Fibroblast of villous mesenchyme (primary cell): ENCODE measurements at regions not wholly inside any gene's neighbourhood (a gene's known extent, or its start where the extent isn't known, plus 50 kb on each side); places are given as distances from the start of the nearest gene placed in this dataset.

Experiments
- DNase-seq: peaks from one replicate; pipeline ENCODE4 v3.0.0-alpha.2; 2010; ENCODE audit warnings: low read depth
- H3K4me3 ChIP-seq: 2 replicates; pipeline ENCODE4 v1.5.1; 2011; ENCODE audit warnings: low read depth, mild to moderate bottlenecking, low read length
- CTCF ChIP-seq: IDR thresholded peaks from 2 replicates; pipeline ENCODE4 v1.5.1; 2012; ENCODE audit warnings: low read depth, mild to moderate bottlenecking, low read length; ENCODE audit not compliant: insufficient read depth

- TF ChIP-seq CTCF, result no peak
- DNase-seq, result no peak
- H3K4me3 ChIP-seq, result no peak overlapping the region
These were observed 68.0 kb upstream of the KLF7 start for GRCh38 chr2:207233731-207234130.

- TF ChIP-seq CTCF, result no peak
- DNase-seq, result no peak
- no peak overlapping the region for H3K4me3 ChIP-seq
These were observed 69.9 kb upstream of the KLF7 start for GRCh38 chr2:207235621-207236020.

GRCh38 chr2:207236156-207236935 lies 70.6 kb upstream of the KLF7 start:
- no peak overlapping the region for H3K4me3 ChIP-seq
- no peak for DNase-seq
- no peak for TF ChIP-seq CTCF

- TF ChIP-seq CTCF, result no peak
- H3K4me3 ChIP-seq, result no peak overlapping the region
- DNase-seq, result peak; percentile 98
These were observed 73.3 kb upstream of the KLF7 start for GRCh38 chr2:207238831-207239701.

DNA sequence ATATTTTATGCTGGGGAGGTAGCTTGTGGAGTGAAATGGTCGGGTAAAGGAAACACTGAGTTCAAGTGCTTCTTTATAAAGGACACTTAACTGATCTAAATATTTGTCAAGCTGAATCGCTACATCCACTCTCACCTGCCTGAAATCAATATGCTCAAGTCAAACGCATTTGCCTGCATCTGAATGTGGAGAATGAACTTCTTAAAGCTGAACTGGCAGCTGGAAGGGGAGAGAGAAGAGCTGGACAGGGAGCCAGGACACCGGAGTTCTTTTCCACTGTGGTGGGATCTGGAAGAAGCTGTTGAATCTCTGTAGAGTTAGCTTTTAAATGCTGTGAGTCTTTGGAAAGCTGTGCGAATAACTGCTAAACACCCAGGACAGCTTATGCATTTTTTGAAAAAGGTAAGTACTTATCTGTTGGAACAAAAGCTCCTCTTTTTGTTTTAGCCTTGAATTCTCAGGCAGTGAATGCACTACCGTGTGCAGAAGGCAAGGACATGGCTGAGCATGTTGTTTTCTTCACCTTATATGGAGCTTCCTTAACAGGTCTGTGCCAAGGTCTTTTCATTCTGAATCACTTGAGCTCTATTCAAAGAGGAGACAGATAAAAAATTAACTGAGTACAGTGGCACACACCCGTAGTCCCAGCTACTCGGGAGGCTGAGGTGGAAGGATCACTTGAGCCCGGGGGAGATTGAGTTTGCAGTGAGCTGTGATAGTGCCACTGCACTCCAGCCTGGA lies 74.2 kb upstream of the KLF7 start:
- no peak overlapping the region for H3K4me3 ChIP-seq
- DNase-seq, result peak; percentile 37
- TF ChIP-seq CTCF, result no peak

DNA sequence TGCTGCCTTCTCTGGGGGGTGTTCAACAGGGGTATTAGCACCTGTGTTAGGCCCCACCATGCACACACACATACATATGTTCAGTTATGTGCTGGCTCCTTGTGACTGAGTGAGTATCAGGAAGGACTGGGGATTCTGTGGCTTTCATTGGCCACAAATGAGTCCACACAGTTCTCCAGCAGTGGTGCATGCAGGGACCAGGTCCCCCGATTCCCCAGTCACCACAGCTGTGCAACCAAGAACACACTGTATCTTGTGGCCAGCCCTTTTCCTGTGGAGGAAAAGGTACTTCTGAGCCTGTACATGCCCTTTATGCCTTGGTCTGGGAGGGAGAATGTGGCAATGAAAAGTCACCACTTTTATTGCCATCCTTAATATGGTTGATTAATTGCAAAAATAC lies 74.9 kb upstream of the KLF7 start:
- TF ChIP-seq CTCF, result no peak
- H3K4me3 ChIP-seq, result no peak overlapping the region
- DNase-seq, result no peak
